HEK293 (cell line): ENCODE measurements at regions not wholly inside any gene's neighbourhood (a gene's known extent, or its start where the extent isn't known, plus 50 kb on each side); places are given as distances from the start of the nearest gene placed in this dataset.
"Not testable (repeated sequence)": the region's sequence is repeated elsewhere in the genome, so short reads cannot be mapped to it uniquely, and the experiment has no call there.

Source experiments
- CTCF ChIP-seq: fragments of 450-650 bp; formaldehyde crosslinking; IDR thresholded peaks from 2 replicates; pipeline ENCODE4 v1.5.1; 2016; ENCODE audit warnings: missing biosample characterization, missing genetic modification characterization
- HOXA7 ChIP-seq: sonication (generic); formaldehyde crosslinking; IDR thresholded peaks from 2 replicates; pipeline ENCODE4 v1.8.1; 2022; ENCODE audit warnings: missing genetic modification reagents, borderline replicate concordance
- SCRT2 ChIP-seq: fragments of 450-650 bp; formaldehyde crosslinking; IDR thresholded peaks from 2 replicates; pipeline ENCODE4 v1.5.1; 2016; ENCODE audit warnings: missing biosample characterization, missing genetic modification characterization
- SP2 ChIP-seq: fragments of 450-650 bp; formaldehyde crosslinking; IDR thresholded peaks from 2 replicates; pipeline ENCODE4 v1.5.1; 2016; ENCODE audit warnings: missing biosample characterization, missing genetic modification characterization
- TCF7L2 ChIP-seq: IDR thresholded peaks from 2 replicates; pipeline ENCODE4 v1.6.1; 2011; ENCODE audit warnings: low read depth, mild to moderate bottlenecking, inconsistent platforms, low read length, moderate library complexity, borderline replicate concordance
- ZBTB7A ChIP-seq: fragments of 450-650 bp; formaldehyde crosslinking; IDR thresholded peaks from 2 replicates; pipeline ENCODE4 v1.5.1; 2016; ENCODE audit warnings: low read depth, missing biosample characterization, missing genetic modification characterization
- ZNF610 ChIP-seq: fragments of 450-650 bp; formaldehyde crosslinking; IDR thresholded peaks from 2 replicates; pipeline ENCODE4 v1.5.1; 2016; ENCODE audit warnings: missing biosample characterization, missing genetic modification characterization, borderline replicate concordance
- ZNF777 ChIP-seq: fragments of 450-650 bp; formaldehyde crosslinking; IDR thresholded peaks from 2 replicates; pipeline ENCODE4 v1.5.1; 2017; ENCODE audit warnings: missing biosample characterization, missing genetic modification characterization, borderline replicate concordance
- TF ChIP-seq, protein P1 (sequence below): fragments of 450-650 bp; formaldehyde crosslinking; IDR thresholded peaks from 2 replicates; pipeline ENCODE4 v1.5.1; 2017; ENCODE audit warnings: missing biosample characterization, missing genetic modification characterization

GRCh38 chr11:67884761-67885558, 118.9 kb downstream of the UNC93B1 start:
- TF ChIP-seq HOXA7 (CRISPR knock-in tag); CTCF (tag by site-specific recombination); ZNF777 (tag by site-specific recombination); SCRT2; SP2 (tag by site-specific recombination); ZBTB7A (tag by site-specific recombination); TCF7L2; ZNF610 (tag by site-specific recombination): not testable (repeated sequence)
- TF ChIP-seq, protein P1, sequence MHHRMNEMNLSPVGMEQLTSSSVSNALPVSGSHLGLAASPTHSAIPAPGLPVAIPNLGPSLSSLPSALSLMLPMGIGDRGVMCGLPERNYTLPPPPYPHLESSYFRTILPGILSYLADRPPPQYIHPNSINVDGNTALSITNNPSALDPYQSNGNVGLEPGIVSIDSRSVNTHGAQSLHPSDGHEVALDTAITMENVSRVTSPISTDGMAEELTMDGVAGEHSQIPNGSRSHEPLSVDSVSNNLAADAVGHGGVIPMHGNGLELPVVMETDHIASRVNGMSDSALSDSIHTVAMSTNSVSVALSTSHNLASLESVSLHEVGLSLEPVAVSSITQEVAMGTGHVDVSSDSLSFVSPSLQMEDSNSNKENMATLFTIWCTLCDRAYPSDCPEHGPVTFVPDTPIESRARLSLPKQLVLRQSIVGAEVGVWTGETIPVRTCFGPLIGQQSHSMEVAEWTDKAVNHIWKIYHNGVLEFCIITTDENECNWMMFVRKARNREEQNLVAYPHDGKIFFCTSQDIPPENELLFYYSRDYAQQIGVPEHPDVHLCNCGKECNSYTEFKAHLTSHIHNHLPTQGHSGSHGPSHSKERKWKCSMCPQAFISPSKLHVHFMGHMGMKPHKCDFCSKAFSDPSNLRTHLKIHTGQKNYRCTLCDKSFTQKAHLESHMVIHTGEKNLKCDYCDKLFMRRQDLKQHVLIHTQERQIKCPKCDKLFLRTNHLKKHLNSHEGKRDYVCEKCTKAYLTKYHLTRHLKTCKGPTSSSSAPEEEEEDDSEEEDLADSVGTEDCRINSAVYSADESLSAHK (tag by site-specific recombination), result not testable (repeated sequence)
